Adrenal gland (tissue), 9 donors: ENCODE measurements at regions not wholly inside any gene's neighbourhood (a gene's known extent, or its start where the extent isn't known, plus 50 kb on each side); places are given as distances from the start of the nearest gene placed in this dataset.

Experiments
- DNase-seq, 7 donors: peaks; one replicate each; pipeline ENCODE4 v3.0.0-alpha.2; 2019 to 2020
- H3K27ac ChIP-seq, 5 donors: fragments of 200-600 bp; sonication (generic) in 4 of 5; 1 replicate in 3 of 5; 2 replicates in 2 of 5; pipeline versions ENCODE4 v1.5.1 to v1.8.0; 2016 to 2020; ENCODE audit warnings: mild to moderate bottlenecking in 1 of 5
- H3K27me3 ChIP-seq: fragments of 200-600 bp; 2 replicates; pipeline ENCODE4 v1.8.0; 2021
- H3K36me3 ChIP-seq, 2 donors: fragments of 200-600 bp; replicated peaks in 1 of 2; 1 replicate in 1 of 2; 2 replicates in 1 of 2; pipeline versions ENCODE4 v1.5.1 to v1.8.0; 2018 to 2022
- H3K4me1 ChIP-seq, 2 donors: fragments of 200-600 bp; replicated peaks in 1 of 2; 1 replicate in 1 of 2; 2 replicates in 1 of 2; pipeline versions ENCODE4 v1.5.1 to v1.8.0; 2018 to 2021
- H3K4me3 ChIP-seq, 4 donors: fragments of 200-600 bp; sonication (generic) in 3 of 4; one replicate each; pipeline ENCODE4 v1.5.1; 2016 to 2018
- H3K9me3 ChIP-seq, 3 donors: fragments of 200-600 bp; sonication (generic) in 1 of 3; replicated peaks in 1 of 3; 1 replicate in 2 of 3; 2 replicates in 1 of 3; pipeline versions ENCODE4 v1.5.1 to v1.8.0; 2016 to 2021
- CTCF ChIP-seq, 6 experiments: fragments of 450-650 bp in 4 of 6; fragments of 200-600 bp in 2 of 6; sonication (generic) in 1 of 6; IDR thresholded peaks; 1 replicate in 5 of 6; 2 replicates in 1 of 6; pipeline versions ENCODE4 v1.5.1 to v1.8.0; 2016 to 2021; ENCODE audit warnings: antibody characterized with exemption in 6 of 6, mild to moderate bottlenecking in 2 of 6, moderate library complexity in 1 of 6
- POLR2A ChIP-seq, 2 donors: fragments of 450-650 bp; IDR thresholded peaks; one replicate each; pipeline ENCODE4 v1.6.1; 2017; ENCODE audit warnings: antibody characterized with exemption in 2 of 2, mild to moderate bottlenecking in 2 of 2, moderate library complexity in 1 of 2
- WGBS, 4 donors: extraction: QIAGEN DNeasy Blood & Tissue Kit in 2 of 4; methylation state at CpG; one replicate each; pipeline versions ENCODE4 v1.1.5 to v1.1.7; 2013 to 2017; 5-methylcytosine and 5-hydroxymethylcytosine counted together
- intact Hi-C, 2 donors: fragments of 100-400 bp; cut with DNase I; formaldehyde crosslinking; loops; one replicate each; pipeline versions ENCODE4 v1.14.1 to v1.15.0; 2022 to 2023
- donor health status: healthy with polysubstance abuse.
- donor health status: Bipolar disorder and iron deficiency.
- donor health status: DM: yes; HTN: yes; CAD: no.
- donor health status: DM: no; HTN: no; CAD: no.
- donor health status: DM: no; HTN: no; CAD: no.

DNA sequence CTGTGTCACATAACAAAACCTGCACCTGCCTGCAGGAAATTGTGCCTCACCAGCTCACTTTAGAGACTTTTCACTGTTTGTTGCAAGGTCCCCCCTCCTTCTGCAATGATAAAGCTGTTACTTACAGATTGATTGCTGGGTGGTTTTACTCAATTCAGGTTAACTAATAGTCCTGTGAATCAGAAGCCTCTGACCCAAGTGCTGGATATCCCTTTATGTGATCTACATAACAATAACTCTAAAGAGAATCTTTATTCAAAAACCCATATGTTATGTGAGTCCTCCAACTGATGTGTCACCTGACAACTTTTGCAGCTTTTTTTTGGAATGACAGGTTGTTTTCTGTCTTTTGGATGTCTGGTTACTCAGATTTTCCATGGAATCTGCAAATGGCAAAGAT lies 2323.6 kb upstream of the TENM3 start:
- Histone ChIP-seq H3K4me3 (no peak overlapping the region), H3K27ac (no peak overlapping the region), H3K4me1 (no peaks in the 10 kb centered on the region), H3K9me3 (no peaks in the 10 kb centered on the region), H3K27me3 (no peaks in the 10 kb centered on the region), H3K36me3 (no peaks in the 10 kb centered on the region)
- DNase-seq, result no peak
- TF ChIP-seq CTCF (IDR thresholded peaks at IDR 0.05), result no peak
- TF ChIP-seq POLR2A (IDR thresholded peaks at IDR 0.05), result no peak
- intact Hi-C loops, result no loop called here

DNA sequence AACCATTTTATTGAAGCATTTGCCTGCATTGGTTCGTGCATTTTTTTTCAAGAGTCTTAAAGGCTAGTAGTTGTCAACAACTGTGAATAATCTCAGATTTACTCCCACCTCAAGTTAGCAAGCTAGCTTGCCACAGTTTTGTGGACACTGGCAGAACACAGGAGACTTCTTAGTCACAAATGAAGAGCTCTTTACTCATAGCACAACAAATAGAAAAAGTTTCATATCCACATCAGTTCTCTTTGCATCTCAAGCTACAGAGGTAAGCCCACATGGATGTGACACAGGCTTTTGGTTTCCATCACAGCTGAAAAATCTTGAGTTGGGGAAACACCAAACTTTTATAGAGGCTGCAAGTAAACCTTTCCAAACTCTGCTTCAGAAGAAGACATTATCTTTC lies 2315.7 kb upstream of the TENM3 start:
- H3K4me3 ChIP-seq, result no peak overlapping the region
- no peaks in the 10 kb centered on the region for H3K9me3 ChIP-seq
- H3K27ac ChIP-seq, result no peak overlapping the region
- intact Hi-C loops, result no loop called here
- H3K27me3 ChIP-seq, result no peaks in the 10 kb centered on the region
- WGBS, 4 donors, result 66 to 88% (median 84%) methylated on average over 1 of the region's 1 CpG
- no peak for DNase-seq
- no peaks in the 10 kb centered on the region for H3K4me1 ChIP-seq
- H3K36me3 ChIP-seq, result no peaks in the 10 kb centered on the region
- no peak for TF ChIP-seq CTCF (IDR thresholded peaks at IDR 0.05)
- no peak for TF ChIP-seq POLR2A (IDR thresholded peaks at IDR 0.05)

DNA sequence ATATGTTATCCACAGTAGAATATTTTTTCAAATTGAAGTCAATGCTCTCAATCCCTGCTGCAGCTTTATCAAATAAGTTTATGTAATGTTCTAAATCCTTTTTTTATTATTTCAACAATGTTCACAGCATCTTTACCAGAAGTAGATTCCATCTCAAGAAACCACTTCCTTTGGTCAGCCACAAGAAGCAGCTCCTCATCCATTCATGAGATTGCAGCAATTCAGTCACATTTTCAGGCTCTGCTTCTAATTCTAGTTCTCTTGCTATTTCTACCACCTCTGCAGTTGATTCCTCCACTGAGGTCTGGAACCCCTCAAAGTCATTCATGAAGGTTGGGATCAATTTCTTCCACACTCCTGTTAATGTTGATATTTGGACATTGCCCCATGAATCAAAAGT lies 2301.3 kb upstream of the TENM3 start:
- intact Hi-C loops, result no loop called here
- no peaks in the 10 kb centered on the region for H3K4me1 ChIP-seq
- no peak overlapping the region for H3K4me3 ChIP-seq
- no peaks in the 10 kb centered on the region for H3K9me3 ChIP-seq
- TF ChIP-seq CTCF (IDR thresholded peaks at IDR 0.05) (no peak), POLR2A (IDR thresholded peaks at IDR 0.05) (no peak)
- H3K27ac ChIP-seq, result no peak overlapping the region
- no peaks in the 10 kb centered on the region for H3K36me3 ChIP-seq
- H3K27me3 ChIP-seq, result no peaks in the 10 kb centered on the region
- DNase-seq, result no peak

DNA sequence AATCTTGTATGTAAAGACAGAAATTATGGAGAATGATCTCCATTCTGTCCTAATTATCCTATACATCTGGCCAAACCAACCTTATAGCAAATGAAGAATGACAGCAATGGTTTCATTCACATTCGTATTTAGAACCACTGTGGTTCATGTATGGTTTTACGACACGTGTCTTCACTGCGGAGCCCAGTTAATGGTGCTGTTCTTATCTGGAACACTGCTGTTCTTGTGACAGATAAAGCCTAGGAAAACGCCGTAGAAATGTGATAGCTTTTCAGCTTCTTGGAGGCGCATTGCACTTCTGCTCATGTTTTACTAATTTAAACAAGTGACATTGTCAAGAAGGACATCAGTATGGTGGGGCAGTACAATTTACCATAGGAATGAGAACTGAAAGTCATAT lies 2266.4 kb upstream of the TENM3 start:
- no peak overlapping the region for H3K4me3 ChIP-seq
- intact Hi-C loops, result no loop called here
- 83 to 92% (median 92%) methylated on average over 7 of the region's 7 CpGs for WGBS, 4 donors

More for the DNA sequence above, 2266.4 kb upstream of the TENM3 start:
- no peak overlapping the region for H3K27ac ChIP-seq
- TF ChIP-seq CTCF (IDR thresholded peaks at IDR 0.05) (no peak), POLR2A (IDR thresholded peaks at IDR 0.05) (no peak)
- no peaks in the 10 kb centered on the region for H3K36me3 ChIP-seq
- no peaks in the 10 kb centered on the region for H3K9me3 ChIP-seq
- no peaks in the 10 kb centered on the region for H3K27me3 ChIP-seq
- no peak for DNase-seq
- H3K4me1 ChIP-seq, result peaks cover 0 to 11% of the 10 kb centered on the region in 2 donors
